Bone marrow (tissue), 2 donors: ENCODE measurements at regions not wholly inside any gene's neighbourhood (a gene's known extent, or its start where the extent isn't known, plus 50 kb on each side); places are given as distances from the start of the nearest gene placed in this dataset.

Experiments
- DNase-seq, 2 donors: peaks; one replicate each; lab custom pipeline; 2025; lab: John Stamatoyannopoulos, UW

GRCh38 chr20:56957737-56958553, 308.5 kb downstream of the BMP7 start:
- DNase-seq = no peak

GRCh38 chr20:56964901-56965300, 301.5 kb downstream of the BMP7 start:
- DNase-seq = no peak

- DNase-seq = no peak
Observed at GRCh38 chr20:56967916-56968315, 298.5 kb downstream of the BMP7 start.

- DNase-seq = no peak
Observed at GRCh38 chr20:56968376-56969048, 297.9 kb downstream of the BMP7 start.

DNA sequence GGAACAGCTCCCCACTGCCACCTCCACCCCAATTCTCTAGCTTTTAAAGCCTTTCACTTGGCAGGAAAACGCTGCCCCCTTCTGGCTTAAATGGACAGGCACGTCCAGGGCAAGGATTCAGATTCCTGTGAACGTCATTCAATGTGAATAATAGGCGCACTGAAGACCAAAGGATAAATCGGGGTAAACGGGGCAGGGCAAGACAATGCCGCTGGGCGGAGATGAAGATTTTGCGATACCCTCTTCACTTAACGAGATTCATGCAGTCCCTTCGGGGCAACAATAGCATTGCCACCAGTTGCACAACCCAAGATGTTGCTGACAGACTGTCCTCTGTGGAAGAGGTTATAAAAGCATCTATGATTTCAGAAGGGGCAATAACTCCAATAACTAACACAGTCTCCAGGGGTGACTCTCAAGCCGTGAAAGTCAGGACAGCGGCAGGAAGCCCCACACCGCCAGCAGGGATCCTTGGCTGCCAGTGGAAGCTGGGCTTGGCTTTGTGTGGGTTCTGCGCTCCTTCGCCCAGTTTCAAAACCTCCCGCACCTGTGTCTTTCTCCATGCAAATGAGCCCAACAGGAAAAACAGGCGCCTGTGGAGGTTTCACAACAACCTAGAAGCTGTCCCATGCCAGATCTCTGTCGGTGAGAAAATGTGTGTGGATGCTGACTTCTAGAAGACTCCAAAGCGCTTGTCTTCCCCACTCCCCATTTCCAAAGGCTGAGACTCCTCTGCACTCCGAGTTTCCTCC, 291.8 kb downstream of the BMP7 start:
- no peak for DNase-seq

GRCh38 chr20:56975838-56976237, 290.6 kb downstream of the BMP7 start:
- DNase-seq = no peak

- no peak for DNase-seq
Observed at GRCh38 chr20:56976336-56976735, 290.1 kb downstream of the BMP7 start.

GRCh38 chr20:56978475-56978874, 288.0 kb downstream of the BMP7 start:
- no peak for DNase-seq

DNA sequence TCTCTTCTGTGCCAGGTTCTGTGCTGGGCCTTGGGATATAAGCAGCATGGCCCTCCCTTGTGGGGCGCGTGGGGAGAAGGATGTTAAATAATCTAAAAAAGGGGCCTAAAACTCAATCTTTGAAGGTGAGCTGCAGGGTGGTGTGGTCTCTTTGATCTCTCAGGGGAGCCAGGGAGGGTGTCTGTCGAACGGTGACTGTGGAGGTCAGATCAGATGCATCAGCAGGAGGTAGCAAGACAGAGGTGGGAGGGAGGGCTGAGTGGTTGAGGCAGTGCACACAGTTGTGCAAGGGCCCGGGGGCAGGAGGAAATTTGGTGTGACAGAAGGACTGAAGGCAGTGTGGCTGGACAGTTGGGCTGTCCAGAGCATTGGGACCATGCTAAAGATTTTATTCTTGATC, 287.3 kb downstream of the BMP7 start:
- no peak for DNase-seq

GRCh38 chr20:56981301-56981700, 285.1 kb downstream of the BMP7 start:
- DNase-seq = no peak

GRCh38 chr20:56983813-56984212, 282.6 kb downstream of the BMP7 start:
- DNase-seq = no peak

DNA sequence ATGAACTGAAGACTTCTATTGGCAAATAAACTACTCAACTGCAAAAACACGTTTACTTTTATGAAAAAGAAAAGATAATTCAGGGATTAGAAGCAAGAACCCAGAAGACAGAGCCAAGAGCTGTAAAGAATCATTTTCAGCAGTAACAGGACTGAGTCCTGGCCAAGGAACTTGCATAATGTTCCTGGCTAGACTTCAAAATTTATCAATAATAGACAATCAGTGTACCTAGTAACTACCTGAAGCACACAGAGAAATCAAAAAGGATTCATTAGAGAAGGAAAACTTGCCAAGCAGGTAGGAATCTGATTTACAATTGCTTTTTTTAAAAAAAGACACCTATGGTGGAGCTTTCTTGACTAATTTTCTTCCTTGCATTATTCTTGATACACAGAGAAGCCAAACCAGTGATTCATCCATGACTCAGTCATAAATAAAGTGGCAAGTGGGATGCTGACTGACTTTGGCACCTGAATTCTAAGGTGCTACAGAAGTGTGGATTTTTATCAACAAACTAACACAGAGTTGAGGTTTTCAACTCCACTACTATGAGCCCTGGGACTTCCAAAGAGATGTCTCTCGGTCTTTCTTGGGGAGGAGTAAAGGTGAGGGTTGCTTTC, 281.3 kb downstream of the BMP7 start:
- no peak for DNase-seq

- DNase-seq = no peak
Observed at GRCh38 chr20:56986476-56986875, 280.0 kb downstream of the BMP7 start.

DNA sequence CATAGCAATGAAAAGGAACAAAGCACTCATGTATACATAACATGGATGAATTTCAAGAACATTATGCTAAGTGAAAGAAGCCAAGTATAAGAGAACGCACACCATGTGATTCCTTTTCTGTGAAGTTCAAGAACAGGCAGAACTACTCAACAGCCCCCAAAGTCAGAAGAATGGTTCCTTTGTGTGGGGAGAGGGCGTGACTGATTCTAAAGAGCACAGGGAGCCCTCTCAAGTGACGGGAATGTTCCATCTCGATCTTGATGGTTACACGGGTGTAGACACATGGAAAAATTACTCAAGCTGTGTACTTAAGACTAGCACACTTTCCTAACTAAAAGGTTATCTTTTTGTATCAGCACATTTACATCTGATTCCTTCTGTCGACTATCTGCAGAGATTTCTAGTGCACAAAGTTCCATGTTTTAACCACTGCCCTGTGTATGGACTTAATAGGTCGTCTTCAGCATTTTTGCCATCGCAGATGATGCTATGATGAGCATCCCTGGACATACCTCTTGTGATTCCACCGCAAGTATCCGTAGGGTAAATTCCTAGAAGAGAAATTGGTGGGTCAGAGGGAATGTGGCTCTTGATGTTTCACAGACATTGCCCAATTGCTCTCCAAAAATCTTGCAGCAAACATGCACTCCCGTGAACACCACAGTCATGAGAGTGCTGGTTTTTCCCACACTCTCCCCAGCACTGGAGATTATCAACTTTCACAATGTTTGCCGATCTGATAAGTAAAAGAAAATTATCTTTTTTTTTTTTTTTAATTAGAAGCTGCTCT, 279.3 kb downstream of the BMP7 start:
- no peak for DNase-seq

DNA sequence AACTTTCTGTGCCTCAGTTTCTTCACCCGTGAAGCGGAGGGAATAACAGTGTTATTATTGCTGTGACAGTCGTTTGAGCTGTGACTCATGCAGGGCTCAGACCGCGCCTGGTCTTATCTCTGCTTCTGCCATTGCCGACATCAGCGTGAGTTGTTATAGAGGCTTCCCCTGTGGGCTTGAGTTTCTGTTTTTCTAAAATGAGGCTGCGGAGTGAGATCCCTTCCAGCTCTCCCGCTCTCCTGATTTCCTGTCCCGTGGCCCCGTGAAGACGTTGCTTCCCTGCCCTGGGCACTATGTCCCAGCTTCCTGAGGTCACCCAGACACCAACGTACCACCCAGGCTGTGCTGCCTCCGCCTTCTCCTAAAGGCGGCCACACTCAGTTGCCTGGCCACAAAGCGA, 278.5 kb downstream of the BMP7 start:
- no peak for DNase-seq

DNA sequence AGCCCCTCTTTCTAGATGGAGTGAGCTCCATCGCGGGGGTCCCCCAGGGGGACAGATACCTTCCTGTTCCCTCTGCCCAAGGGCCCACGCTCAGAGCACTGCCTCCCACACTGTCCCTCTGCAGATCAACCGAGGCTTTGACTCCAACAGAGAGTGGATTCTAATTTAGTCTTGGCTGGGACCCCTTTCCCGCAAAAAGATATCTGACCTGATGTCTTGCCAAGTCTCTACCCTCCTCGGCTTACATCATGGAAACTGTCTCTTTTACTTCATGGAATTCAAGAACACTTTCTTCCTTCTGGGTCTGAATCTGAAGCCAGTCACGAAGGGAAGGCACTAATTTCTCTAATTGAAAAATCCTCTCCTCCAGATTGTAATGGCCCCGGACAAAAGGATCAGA, 278.0 kb downstream of the BMP7 start:
- no peak for DNase-seq

DNA sequence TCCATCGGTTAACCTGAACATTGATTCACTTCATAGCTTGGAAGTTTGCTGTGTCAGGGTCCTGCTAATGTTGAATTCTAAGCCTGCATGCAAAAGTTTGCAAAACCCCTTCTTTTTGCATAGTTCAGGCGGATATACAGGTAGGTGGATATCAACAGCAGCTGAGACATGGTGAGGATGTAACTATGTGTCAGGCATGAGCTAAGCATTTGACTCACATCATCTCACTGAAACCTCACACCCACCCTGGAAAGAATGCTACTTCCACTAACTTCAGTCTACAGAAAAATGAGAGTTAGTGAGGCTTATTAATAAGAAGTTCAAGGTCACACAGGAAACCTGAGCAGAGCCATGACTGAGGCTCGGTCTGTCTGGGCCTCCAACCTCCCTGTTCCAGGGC, 276.9 kb downstream of the BMP7 start:
- DNase-seq = no peak

GRCh38 chr20:56993020-56993559, 273.4 kb downstream of the BMP7 start:
- no peak for DNase-seq

- DNase-seq = no peak
Observed at GRCh38 chr20:56994006-56994405, 272.4 kb downstream of the BMP7 start.

- no peak for DNase-seq
Observed at GRCh38 chr20:56995149-56995548, 271.3 kb downstream of the BMP7 start.

DNA sequence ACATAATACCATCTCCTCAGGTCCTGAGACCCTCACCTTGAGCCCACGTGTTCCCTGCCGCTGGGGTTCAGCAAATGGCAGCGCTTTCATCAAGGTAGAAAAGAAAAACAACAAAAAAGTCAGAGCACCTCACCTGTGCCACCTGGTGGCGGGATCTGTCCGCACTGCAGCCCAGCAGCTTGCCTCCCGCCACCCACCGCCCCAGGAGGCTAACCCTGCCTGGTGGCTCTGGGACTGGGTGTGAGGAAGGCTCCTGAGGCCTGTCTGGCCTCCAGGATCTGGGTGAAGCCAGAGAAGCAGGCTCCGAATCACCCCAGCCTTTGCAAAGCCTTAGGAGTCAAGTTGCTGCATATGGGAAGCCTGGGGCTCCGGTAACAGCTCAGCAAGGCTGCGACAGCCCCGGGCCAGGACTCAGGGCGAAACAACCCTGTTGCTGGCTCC, 270.8 kb downstream of the BMP7 start:
- DNase-seq = no peak
